Lower lobe of right lung (tissue), 2 donors: ENCODE measurements at regions not wholly inside any gene's neighbourhood (a gene's known extent, or its start where the extent isn't known, plus 50 kb on each side); places are given as distances from the start of the nearest gene placed in this dataset.

Experiments
- ATAC-seq, 2 donors: fragments of 200-7000 bp; cut with Tn5 transposase; one replicate each; pipeline ENCODE4 v1.9.1; 2020 to 2022; ENCODE audit warnings: mild to moderate bottlenecking in 2 of 2, moderate library complexity in 2 of 2
- DNase-seq: peaks from one replicate; pipeline ENCODE4 v3.0.0-alpha.2; 2020
- H3K27ac ChIP-seq: fragments of 200-600 bp; one replicate; pipeline ENCODE4 v1.8.0; 2022
- H3K27me3 ChIP-seq: fragments of 200-600 bp; one replicate; pipeline ENCODE4 v1.8.0; 2022; ENCODE audit warnings: low read depth
- H3K36me3 ChIP-seq: fragments of 200-600 bp; one replicate; pipeline ENCODE4 v1.8.0; 2022; ENCODE audit warnings: mild to moderate bottlenecking
- H3K4me1 ChIP-seq: fragments of 200-600 bp; one replicate; pipeline ENCODE4 v1.8.0; 2022
- H3K4me3 ChIP-seq: fragments of 200-600 bp; one replicate; pipeline ENCODE4 v1.8.0; 2022; ENCODE audit warnings: mild to moderate bottlenecking
- H3K9me3 ChIP-seq: fragments of 200-600 bp; one replicate; pipeline ENCODE4 v1.8.0; 2022
- intact Hi-C: fragments of 100-400 bp; cut with DNase I; formaldehyde crosslinking; loops from one replicate; pipeline ENCODE4 v1.11.0; 2022
- TF ChIP-seq, protein P1 (sequence below): fragments of 200-600 bp; IDR thresholded peaks from one replicate; pipeline ENCODE4 v1.8.0; 2022; ENCODE audit warnings: antibody characterized with exemption, mild to moderate bottlenecking
- donor health status: DM: no; HTN: yes; CAD: no; lungs with severe emphysema.

DNA sequence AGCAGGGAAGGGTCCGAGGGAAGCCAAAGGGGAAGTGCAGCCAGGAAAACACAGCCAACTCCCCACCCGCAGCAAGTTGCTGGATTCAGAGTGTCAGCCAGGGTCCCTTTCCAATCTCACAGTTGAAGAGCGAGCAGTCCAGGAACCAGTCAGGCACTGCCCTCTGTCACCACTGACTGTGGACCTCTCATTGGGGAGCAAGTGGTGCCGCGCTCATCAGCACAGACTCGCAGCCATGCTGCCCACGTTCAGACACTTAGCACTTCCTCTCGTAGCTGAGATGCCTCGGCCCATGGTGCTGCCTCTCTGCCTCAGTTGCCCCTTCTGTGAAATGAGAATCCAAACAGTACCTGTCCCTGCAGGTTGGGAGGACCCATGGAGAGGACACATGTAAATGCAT is 123.6 kb upstream of the CHST15 start:
- intact Hi-C loops: no loop called here
- DNase-seq: no peak
- H3K36me3 ChIP-seq: no peaks in the 10 kb centered on the region
- no peaks in the 10 kb centered on the region for H3K9me3 ChIP-seq
- peaks cover 13% of the 10 kb centered on the region for H3K4me1 ChIP-seq
- H3K27me3 ChIP-seq: peaks cover 2% of the 10 kb centered on the region
- H3K27ac ChIP-seq: no peak overlapping the region
- no peak for ATAC-seq
- no peak overlapping the region for H3K4me3 ChIP-seq
- TF ChIP-seq, protein P1, sequence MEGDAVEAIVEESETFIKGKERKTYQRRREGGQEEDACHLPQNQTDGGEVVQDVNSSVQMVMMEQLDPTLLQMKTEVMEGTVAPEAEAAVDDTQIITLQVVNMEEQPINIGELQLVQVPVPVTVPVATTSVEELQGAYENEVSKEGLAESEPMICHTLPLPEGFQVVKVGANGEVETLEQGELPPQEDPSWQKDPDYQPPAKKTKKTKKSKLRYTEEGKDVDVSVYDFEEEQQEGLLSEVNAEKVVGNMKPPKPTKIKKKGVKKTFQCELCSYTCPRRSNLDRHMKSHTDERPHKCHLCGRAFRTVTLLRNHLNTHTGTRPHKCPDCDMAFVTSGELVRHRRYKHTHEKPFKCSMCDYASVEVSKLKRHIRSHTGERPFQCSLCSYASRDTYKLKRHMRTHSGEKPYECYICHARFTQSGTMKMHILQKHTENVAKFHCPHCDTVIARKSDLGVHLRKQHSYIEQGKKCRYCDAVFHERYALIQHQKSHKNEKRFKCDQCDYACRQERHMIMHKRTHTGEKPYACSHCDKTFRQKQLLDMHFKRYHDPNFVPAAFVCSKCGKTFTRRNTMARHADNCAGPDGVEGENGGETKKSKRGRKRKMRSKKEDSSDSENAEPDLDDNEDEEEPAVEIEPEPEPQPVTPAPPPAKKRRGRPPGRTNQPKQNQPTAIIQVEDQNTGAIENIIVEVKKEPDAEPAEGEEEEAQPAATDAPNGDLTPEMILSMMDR: no peak

DNA sequence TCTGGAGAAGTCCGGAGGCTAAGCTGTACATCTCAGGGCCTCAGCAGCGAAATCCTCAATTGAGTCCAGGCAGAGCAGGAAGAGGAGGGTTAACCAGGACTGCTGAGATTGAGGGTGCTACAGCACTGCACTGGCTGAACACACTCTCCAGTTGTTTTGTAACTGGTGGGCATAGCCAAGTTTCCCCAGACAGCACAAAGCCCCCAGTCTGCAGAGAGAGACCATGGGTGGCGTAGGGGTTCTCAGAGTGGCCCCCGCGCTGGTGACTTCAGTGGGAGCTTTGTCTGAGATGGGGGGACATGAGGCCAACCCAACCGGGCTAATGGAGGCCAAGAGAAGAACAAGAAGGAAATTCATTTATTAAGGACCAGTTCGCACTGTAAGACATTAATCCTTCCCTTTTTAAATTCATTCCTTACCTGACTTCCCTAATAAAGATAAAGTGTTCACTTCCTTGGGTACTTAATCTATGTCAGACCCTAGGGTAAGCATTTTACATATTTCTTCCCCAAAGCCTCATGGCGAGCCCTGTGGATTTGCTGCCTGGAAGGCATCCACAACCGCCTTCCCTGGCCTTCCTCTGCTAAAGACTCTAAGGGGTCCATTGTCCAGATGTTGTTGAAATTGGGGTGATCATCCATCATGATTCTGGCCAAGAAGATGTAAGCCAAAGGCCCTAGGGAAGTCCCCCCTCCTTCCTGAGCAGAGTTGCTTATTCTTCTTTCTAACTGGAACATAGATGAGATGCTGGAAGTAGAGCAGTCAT is 121.4 kb upstream of the CHST15 start:
- no peak overlapping the region for H3K4me3 ChIP-seq
- H3K4me1 ChIP-seq: no peaks in the 10 kb centered on the region
- no peaks in the 10 kb centered on the region for H3K27me3 ChIP-seq
- TF ChIP-seq, protein P1: no peak
- no peak overlapping the region for H3K27ac ChIP-seq
- DNase-seq (no peak), ATAC-seq (no peak)
- intact Hi-C loops: no loop called here
- no peaks in the 10 kb centered on the region for H3K9me3 ChIP-seq
- no peaks in the 10 kb centered on the region for H3K36me3 ChIP-seq

DNA sequence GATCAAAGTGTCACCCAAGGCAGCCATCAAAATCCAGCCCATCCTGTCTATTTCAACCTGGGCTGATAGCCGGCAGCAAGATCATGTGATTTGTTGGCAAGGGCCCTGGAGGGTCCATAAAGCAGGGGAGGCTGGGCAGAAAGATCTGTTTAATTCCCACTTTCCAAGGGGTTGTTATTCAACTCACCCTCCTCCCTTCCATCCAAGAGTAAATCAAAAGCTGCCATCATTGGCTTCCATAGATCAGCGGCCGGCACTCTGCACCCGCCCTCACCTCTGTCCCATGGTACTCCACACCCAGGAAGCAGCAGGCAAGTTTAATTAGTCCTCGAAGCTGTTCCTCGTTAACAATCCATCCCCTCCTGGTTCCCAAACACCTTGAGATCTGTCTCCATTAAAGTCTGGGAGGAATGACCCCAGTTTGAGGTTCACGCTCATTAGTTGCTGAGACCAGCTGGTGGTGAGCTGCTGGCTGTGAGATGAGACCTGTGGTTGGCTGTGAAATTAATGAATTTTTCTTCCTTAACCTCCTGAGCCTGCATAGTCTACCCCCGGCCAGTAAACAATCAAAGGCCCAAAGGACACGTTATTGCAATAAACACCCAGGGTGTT is 120.6 kb upstream of the CHST15 start:
- Histone ChIP-seq H3K27ac (no peak overlapping the region), H3K27me3 (no peaks in the 10 kb centered on the region), H3K36me3 (no peaks in the 10 kb centered on the region), H3K4me1 (no peaks in the 10 kb centered on the region), H3K9me3 (no peaks in the 10 kb centered on the region), H3K4me3 (no peak overlapping the region)
- intact Hi-C loops: no loop called here
- ATAC-seq: no peak
- DNase-seq: no peak
- TF ChIP-seq, protein P1: no peak

DNA sequence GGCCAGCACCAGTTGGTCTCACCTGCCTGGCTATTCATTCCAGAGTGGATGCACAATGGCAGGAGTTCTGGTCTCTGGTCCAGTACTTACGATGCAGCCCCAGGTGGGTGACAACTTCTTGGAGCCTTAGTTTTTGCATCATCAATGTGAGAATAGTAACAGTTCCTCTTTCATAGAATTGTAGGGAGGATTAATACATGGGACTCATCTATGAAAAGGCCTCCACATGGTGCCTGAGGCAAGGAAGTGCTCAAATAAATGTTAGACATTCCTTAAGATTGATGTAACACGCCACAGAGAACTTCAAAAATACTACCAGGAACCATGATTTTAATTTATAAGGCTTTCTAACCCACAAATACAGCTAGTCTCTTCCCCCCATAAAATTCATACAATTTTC is 120.1 kb upstream of the CHST15 start:
- ATAC-seq (no peak), DNase-seq (no peak)
- no peaks in the 10 kb centered on the region for H3K9me3 ChIP-seq
- TF ChIP-seq, protein P1: no peak
- H3K27me3 ChIP-seq: no peaks in the 10 kb centered on the region
- H3K4me1 ChIP-seq: no peaks in the 10 kb centered on the region
- intact Hi-C loops: no loop called here
- no peaks in the 10 kb centered on the region for H3K36me3 ChIP-seq
- H3K27ac ChIP-seq: no peak overlapping the region
- H3K4me3 ChIP-seq: no peak overlapping the region

DNA sequence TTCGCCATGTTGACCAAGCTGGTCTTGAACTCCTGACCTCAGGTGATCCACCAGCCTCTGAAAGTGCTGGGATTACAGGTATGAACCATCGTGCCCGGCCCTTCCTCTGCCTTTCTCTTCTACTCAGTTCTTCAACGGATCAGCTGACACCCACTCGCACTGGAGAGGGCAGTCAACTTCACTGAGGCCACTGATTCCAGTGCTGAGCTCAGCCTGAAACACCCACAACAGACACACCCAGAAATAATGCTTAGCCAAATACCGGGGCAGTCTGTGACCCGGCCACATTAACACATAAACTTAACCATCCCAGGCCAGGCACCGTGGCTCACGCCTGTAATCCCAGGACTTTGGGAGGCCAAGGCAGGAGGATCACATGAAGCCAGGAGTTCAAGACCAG is 119.3 kb upstream of the CHST15 start:
- H3K4me3 ChIP-seq: no peak overlapping the region
- TF ChIP-seq, protein P1: no peak
- H3K4me1 ChIP-seq: no peaks in the 10 kb centered on the region
- H3K27ac ChIP-seq: no peak overlapping the region
- intact Hi-C loops: no loop called here
- H3K36me3 ChIP-seq: no peaks in the 10 kb centered on the region
- ATAC-seq (no peak), DNase-seq (no peak)
- no peaks in the 10 kb centered on the region for H3K27me3 ChIP-seq
- H3K9me3 ChIP-seq: no peaks in the 10 kb centered on the region
